Keratinocyte (primary cell): ENCODE measurements at regions not wholly inside any gene's neighbourhood (a gene's known extent, or its start where the extent isn't known, plus 50 kb on each side); places are given as distances from the start of the nearest gene placed in this dataset.

Experiments used
- EZH2 ChIP-seq: IDR thresholded peaks from one replicate; pipeline ENCODE4 v1.6.1; 2012; ENCODE audit warnings: inconsistent platforms, mild to moderate bottlenecking, low read length, moderate library complexity
- TF ChIP-seq, protein P1 (sequence below), 3 experiments: IDR thresholded peaks in 1 of 3; conservative IDR thresholded peaks in 1 of 3; optimal IDR thresholded peaks in 1 of 3; 2 replicates in 2 of 3; 3 replicates in 1 of 3; pipeline versions ENCODE3 to v1.5.1; 2011; ENCODE audit warnings: low read length in 3 of 3, mild to moderate bottlenecking in 3 of 3, moderate library complexity in 2 of 3, control low read depth in 1 of 3, inconsistent platforms in 1 of 3; ENCODE audit not compliant: insufficient read depth in 2 of 3; ENCODE audit errors: extremely low read depth in 1 of 3

GRCh38 chr6:14309951-14310445 is 192.4 kb downstream of the CD83 start:
- TF ChIP-seq, protein P1, sequence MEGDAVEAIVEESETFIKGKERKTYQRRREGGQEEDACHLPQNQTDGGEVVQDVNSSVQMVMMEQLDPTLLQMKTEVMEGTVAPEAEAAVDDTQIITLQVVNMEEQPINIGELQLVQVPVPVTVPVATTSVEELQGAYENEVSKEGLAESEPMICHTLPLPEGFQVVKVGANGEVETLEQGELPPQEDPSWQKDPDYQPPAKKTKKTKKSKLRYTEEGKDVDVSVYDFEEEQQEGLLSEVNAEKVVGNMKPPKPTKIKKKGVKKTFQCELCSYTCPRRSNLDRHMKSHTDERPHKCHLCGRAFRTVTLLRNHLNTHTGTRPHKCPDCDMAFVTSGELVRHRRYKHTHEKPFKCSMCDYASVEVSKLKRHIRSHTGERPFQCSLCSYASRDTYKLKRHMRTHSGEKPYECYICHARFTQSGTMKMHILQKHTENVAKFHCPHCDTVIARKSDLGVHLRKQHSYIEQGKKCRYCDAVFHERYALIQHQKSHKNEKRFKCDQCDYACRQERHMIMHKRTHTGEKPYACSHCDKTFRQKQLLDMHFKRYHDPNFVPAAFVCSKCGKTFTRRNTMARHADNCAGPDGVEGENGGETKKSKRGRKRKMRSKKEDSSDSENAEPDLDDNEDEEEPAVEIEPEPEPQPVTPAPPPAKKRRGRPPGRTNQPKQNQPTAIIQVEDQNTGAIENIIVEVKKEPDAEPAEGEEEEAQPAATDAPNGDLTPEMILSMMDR (optimal IDR thresholded peaks at IDR 0.05 in 1 of 3, IDR thresholded peaks at IDR 0.05 in 1 of 3, conservative IDR thresholded peaks at IDR 0.05 in 1 of 3; ENCODE audit: extremely low read depth in 1 of 3, insufficient read depth in 2 of 3, low read length in 3 of 3) = no peak
- no peak for TF ChIP-seq EZH2
